HCT116 (cell line): ENCODE measurements at regions not wholly inside any gene's neighbourhood (a gene's known extent, or its start where the extent isn't known, plus 50 kb on each side); places are given as distances from the start of the nearest gene placed in this dataset.

Source experiments
- POLR2A ChIP-seq: IDR thresholded peaks from 2 replicates; pipeline ENCODE4 v1.7.0; 2011; ENCODE audit warnings: borderline replicate concordance; ENCODE audit not compliant: insufficient read depth, insufficient read length; ENCODE audit errors: extremely low read depth
- POLR2AphosphoS5 ChIP-seq: IDR thresholded peaks from 2 replicates; pipeline ENCODE4 v1.6.1; 2011; ENCODE audit warnings: mild to moderate bottlenecking, low read depth, low read length, moderate library complexity
- YY1 ChIP-seq: IDR thresholded peaks from 2 replicates; pipeline ENCODE4 v1.6.1; 2011; ENCODE audit warnings: low read length, low read depth, moderate library complexity, mild to moderate bottlenecking; ENCODE audit not compliant: insufficient replicate concordance; ENCODE audit errors: extremely low read depth

GRCh38 chr12:75893765-75894164, 137.8 kb downstream of the PHLDA1 start:
- TF ChIP-seq POLR2A (no peak), POLR2AphosphoS5 (no peak), YY1 (no peak)
